GM12878 (cell line): ENCODE measurements at regions not wholly inside any gene's neighbourhood (a gene's known extent, or its start where the extent isn't known, plus 50 kb on each side); places are given as distances from the start of the nearest gene placed in this dataset.

Source experiments
- ATAC-seq: fragments of 200-7000 bp; cut with Tn5 transposase; 3 replicates; pipeline ENCODE4 v1.9.1; 2020; ENCODE audit warnings: mild to moderate bottlenecking, moderate library complexity
- BruUV-seq: library from RNA; stranded (reverse); fragments of 400-500 nt; replicated peaks from 2 replicates; lab custom pipeline; 2021; lab: Mats Ljungman, UMichigan
- CTCF ChIA-PET: fragments of 300-600 bp; sonication (Branson Sonifier 250); formaldehyde crosslinking; extraction: SDS; loops from one replicate; lab custom pipeline; 2021; ENCODE audit warnings: inconsistent platforms; lab: Yijun Ruan, JAX
- POLR2A ChIA-PET: fragments of 350-600 bp; formaldehyde crosslinking; extraction: SDS; loops from one replicate; lab custom pipeline; 2021; ENCODE audit warnings: inconsistent platforms; lab: Charles Lee
- RAD21 ChIA-PET: fragments of 300-600 bp; sonication (Branson Sonifier 250); formaldehyde crosslinking; loops from one replicate; lab custom pipeline; 2023; ENCODE audit warnings: antibody characterized with exemption; ENCODE audit not compliant: unreplicated experiment; lab: Charles Lee
- SMC1A ChIA-PET: fragments of 300-600 bp; sonication (Branson Sonifier 250); formaldehyde crosslinking; loops from one replicate; lab custom pipeline; 2023; ENCODE audit not compliant: unreplicated experiment, uncharacterized antibody; lab: Charles Lee
- DNase-seq: peaks from one replicate; pipeline ENCODE4 v3.0.0-alpha.2; 2011; ENCODE audit warnings: low read depth, low spot score
- FAIRE-seq: peaks from 3 replicates; lab custom pipeline; 2011; peaks lifted over from hg19 to GRCh38; lab: Jason Lieb, UNC
- H2AFZ ChIP-seq: 2 replicates; pipeline ENCODE4 v1.6.0; 2011; ENCODE audit warnings: low read depth, low read length, control low read depth; ENCODE audit not compliant: control insufficient read depth
- H3K27ac ChIP-seq: 2 replicates; pipeline ENCODE4 v1.5.1; 2011; ENCODE audit warnings: control low read depth; ENCODE audit not compliant: control insufficient read depth, insufficient read depth
- H3K27me3 ChIP-seq, 2 experiments: replicated peaks in 1 of 2; 2 replicates each; pipeline versions ENCODE4 v1.6.0 to v1.6.1; 2011; ENCODE audit warnings: low read length in 1 of 2; ENCODE audit not compliant: control insufficient read depth in 2 of 2, insufficient read depth in 2 of 2
- H3K36me3 ChIP-seq, 2 experiments: 2 replicates each; pipeline ENCODE4 v1.5.1; 2011; ENCODE audit warnings: low read length in 1 of 2; ENCODE audit not compliant: control insufficient read depth in 2 of 2, insufficient read depth in 2 of 2
- H3K4me1 ChIP-seq: 2 replicates; pipeline ENCODE4 v1.6.1; 2011; ENCODE audit warnings: mild to moderate bottlenecking, low read length, moderate library complexity, mixed read lengths; ENCODE audit not compliant: control insufficient read depth, insufficient read depth
- H3K4me2 ChIP-seq: 2 replicates; pipeline ENCODE4 v1.6.0; 2011; ENCODE audit warnings: control low read depth; ENCODE audit not compliant: control insufficient read depth, insufficient read depth
- H3K4me3 ChIP-seq: fragments of 200-600 bp; sonication (generic); 2 replicates; pipeline ENCODE4 v1.5.1; 2016
- H3K79me2 ChIP-seq: 2 replicates; pipeline ENCODE4 v1.6.0; 2011; ENCODE audit warnings: low read length; ENCODE audit not compliant: control insufficient read depth, insufficient read depth
- H3K9ac ChIP-seq: 2 replicates; pipeline ENCODE4 v1.8.0; 2011; ENCODE audit warnings: low read length, control low read depth, mixed read lengths; ENCODE audit not compliant: control insufficient read depth, insufficient read depth
- H3K9me3 ChIP-seq: replicated peaks from 3 replicates; pipeline ENCODE4 v1.5.1; 2011; ENCODE audit warnings: mild to moderate bottlenecking, low read length; ENCODE audit not compliant: control insufficient read depth, insufficient read depth
- H4K20me1 ChIP-seq: 2 replicates; pipeline ENCODE4 v1.6.0; 2011; ENCODE audit not compliant: control insufficient read depth, insufficient read depth
- CREB1 ChIP-seq: IDR thresholded peaks from 2 replicates; pipeline ENCODE4 v1.6.1; 2012; ENCODE audit warnings: low read depth, mild to moderate bottlenecking, inconsistent platforms
- FOXK2 ChIP-seq: fragments of 450-650 bp; IDR thresholded peaks from 2 replicates; pipeline ENCODE4 v1.6.1; 2017; ENCODE audit warnings: mild to moderate bottlenecking, moderate library complexity
- MTA2 ChIP-seq: fragments of 450-650 bp; IDR thresholded peaks from 2 replicates; pipeline ENCODE4 v1.6.1; 2016; ENCODE audit warnings: low read depth, mild to moderate bottlenecking, moderate library complexity
- NR2C1 ChIP-seq: fragments of 450-650 bp; IDR thresholded peaks from 2 replicates; pipeline ENCODE4 v1.6.1; 2017; ENCODE audit warnings: antibody characterized with exemption, mild to moderate bottlenecking, moderate library complexity
- POLR2A ChIP-seq: IDR thresholded peaks from 2 replicates; pipeline ENCODE4 v1.6.1; 2011; ENCODE audit warnings: low read depth, mild to moderate bottlenecking, low read length
- SRF ChIP-seq, 2 experiments: IDR thresholded peaks; 2 replicates each; pipeline ENCODE4 v1.6.1; 2011; ENCODE audit warnings: low read depth in 2 of 2, low read length in 2 of 2, mild to moderate bottlenecking in 1 of 2, moderate library complexity in 1 of 2
- WGBS: methylation state at CpG from one replicate; pipeline ENCODE4 v1.1.6; 2016; ENCODE audit warnings: low lambda C conversion rate; ENCODE audit not compliant: insufficient replicate concordance, insufficient coverage; ENCODE audit errors: missing lambda C conversion rate; 5-methylcytosine and 5-hydroxymethylcytosine counted together
- in situ Hi-C: fragments of 300-500 bp; cut with MboI; formaldehyde crosslinking; loops from 9 replicates; pipeline ENCODE4 v1.14.3; 2018; ENCODE audit warnings: mixed read lengths
- intact Hi-C: fragments of 100-400 bp; cut with micrococcal nuclease; formaldehyde crosslinking; loops from one replicate; pipeline ENCODE4 v1.14.2; 2022; ENCODE audit not compliant: unreplicated experiment
- TF ChIP-seq, protein P1 (sequence below): fragments of 450-650 bp; IDR thresholded peaks from 2 replicates; pipeline ENCODE4 v1.6.1; 2017; ENCODE audit warnings: mild to moderate bottlenecking, low read depth, inconsistent platforms; ENCODE audit not compliant: poor library complexity, severe bottlenecking

DNA sequence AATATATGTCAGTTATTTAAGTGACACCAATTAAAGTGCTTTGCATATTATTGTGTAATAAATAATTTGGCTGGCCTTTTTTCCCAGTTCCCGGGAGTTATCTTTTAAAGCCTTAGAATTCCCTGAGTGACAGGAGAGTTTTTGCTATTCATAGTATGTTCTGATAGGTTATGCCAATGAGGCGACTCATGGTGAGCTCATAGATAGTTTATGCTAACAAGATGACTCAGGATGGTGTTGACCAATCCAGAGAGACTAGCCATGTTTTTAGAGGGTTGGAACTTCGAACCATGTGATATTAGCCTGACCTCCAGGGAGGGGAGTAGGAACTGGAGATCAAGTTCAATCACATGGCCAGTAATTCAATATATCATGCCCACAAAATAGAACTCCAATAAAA, 310.8 kb downstream of the USP25 start:
- FAIRE-seq, result no peak
- Histone ChIP-seq H3K36me3 (no peaks in the 10 kb centered on the region), H3K4me1 (no peaks in the 10 kb centered on the region)
- intact Hi-C loops, result no loop called here
- SMC1A ChIA-PET, result no interaction called here
- no peak for TF ChIP-seq SRF (IDR thresholded peaks at IDR 0.05; ENCODE audit: low read depth in 2 of 2, low read length in 2 of 2)
- no peak for TF ChIP-seq FOXK2
- no peak for TF ChIP-seq CREB1
- TF ChIP-seq, protein P1, sequence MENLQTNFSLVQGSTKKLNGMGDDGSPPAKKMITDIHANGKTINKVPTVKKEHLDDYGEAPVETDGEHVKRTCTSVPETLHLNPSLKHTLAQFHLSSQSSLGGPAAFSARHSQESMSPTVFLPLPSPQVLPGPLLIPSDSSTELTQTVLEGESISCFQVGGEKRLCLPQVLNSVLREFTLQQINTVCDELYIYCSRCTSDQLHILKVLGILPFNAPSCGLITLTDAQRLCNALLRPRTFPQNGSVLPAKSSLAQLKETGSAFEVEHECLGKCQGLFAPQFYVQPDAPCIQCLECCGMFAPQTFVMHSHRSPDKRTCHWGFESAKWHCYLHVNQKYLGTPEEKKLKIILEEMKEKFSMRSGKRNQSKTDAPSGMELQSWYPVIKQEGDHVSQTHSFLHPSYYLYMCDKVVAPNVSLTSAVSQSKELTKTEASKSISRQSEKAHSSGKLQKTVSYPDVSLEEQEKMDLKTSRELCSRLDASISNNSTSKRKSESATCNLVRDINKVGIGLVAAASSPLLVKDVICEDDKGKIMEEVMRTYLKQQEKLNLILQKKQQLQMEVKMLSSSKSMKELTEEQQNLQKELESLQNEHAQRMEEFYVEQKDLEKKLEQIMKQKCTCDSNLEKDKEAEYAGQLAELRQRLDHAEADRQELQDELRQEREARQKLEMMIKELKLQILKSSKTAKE, result no peak
- TF ChIP-seq POLR2A, result no peak
- TF ChIP-seq MTA2, result no peak
- TF ChIP-seq, all 136 proteins: peak for 0
- BruUV-seq, result no TSS peak
- H3K9me3 ChIP-seq, result no peaks in the 10 kb centered on the region; the same call in 2 of the 3 replicates
- H3K27me3 ChIP-seq, result no peaks in the 10 kb centered on the region
- no peak overlapping the region for H2AFZ ChIP-seq
- no peak overlapping the region for H3K27ac ChIP-seq
- in situ Hi-C loops, result no loop called here
- H3K79me2 ChIP-seq, result no peaks in the 10 kb centered on the region
- no peak overlapping the region for H3K4me3 ChIP-seq
- CTCF ChIA-PET, result no interaction called here
- no peaks in the 10 kb centered on the region for H4K20me1 ChIP-seq
- POLR2A ChIA-PET, result no interaction called here
- WGBS, result 12% methylated on average over 3 of the region's 3 CpGs
- DNase-seq (no peak), ATAC-seq (no peak)
- no peak overlapping the region for H3K4me2 ChIP-seq
- RAD21 ChIA-PET, result no interaction called here
- H3K9ac ChIP-seq, result no peak overlapping the region

GRCh38 chr21:16044676-16045075, 314.9 kb downstream of the USP25 start:
- Histone ChIP-seq H2AFZ (no peak overlapping the region), H3K27me3 (no peaks in the 10 kb centered on the region), H3K27ac (no peak overlapping the region), H3K4me3 (no peak overlapping the region), H3K36me3 (no peaks in the 10 kb centered on the region), H3K9ac (no peak overlapping the region), H4K20me1 (no peaks in the 10 kb centered on the region), H3K4me1 (no peaks in the 10 kb centered on the region), H3K4me2 (no peak overlapping the region), H3K9me3 (no peaks in the 10 kb centered on the region), H3K79me2 (no peaks in the 10 kb centered on the region)
- no peak for TF ChIP-seq NR2C1
- in situ Hi-C loops, result no loop called here
- CTCF ChIA-PET, result no interaction called here
- no TSS peak for BruUV-seq
- SMC1A ChIA-PET, result no interaction called here
- RAD21 ChIA-PET, result no interaction called here
- intact Hi-C loops, result no loop called here
- POLR2A ChIA-PET, result no interaction called here
- ATAC-seq (no peak), FAIRE-seq (no peak), DNase-seq (no peak)
